ENCODE measurements at regions not wholly inside any gene's neighbourhood (a gene's known extent, or its start where the extent isn't known, plus 50 kb on each side); places are given as distances from the start of the nearest gene placed in this dataset.

DNA sequence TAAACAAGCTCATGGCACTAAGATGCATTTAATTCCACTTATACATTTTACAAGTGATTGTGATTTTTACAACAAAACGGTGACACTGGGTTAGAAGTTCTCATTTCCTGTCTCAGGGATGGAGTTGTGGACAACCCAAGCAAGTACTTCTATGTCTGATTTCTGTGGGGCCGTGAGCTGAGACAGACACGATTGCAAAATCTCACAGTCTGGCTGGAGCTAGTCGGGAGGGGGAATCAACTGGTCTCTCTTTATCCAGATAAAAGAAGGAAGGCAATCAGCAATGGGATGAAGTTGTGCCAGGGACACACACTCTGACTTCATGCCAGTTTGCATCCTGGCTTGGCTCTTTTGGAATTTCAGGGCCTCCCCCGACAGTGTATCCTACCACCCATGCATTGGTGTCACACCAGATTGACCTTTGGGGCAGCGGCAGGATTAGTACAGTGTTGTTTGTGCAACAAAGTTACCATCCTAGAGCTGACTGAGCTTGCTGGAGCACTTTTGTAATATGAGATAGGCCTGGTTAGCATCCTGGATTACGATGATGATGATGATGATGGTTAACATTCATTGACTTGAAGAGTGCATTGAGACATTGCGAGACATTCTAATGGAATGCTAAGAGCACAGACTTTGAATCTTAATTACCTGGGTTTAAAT is 98.8 kb downstream of the CTAGE1 start:
- no peaks in the 10 kb centered on the region for H3K36me3 ChIP-seq
- ATAC-seq (ENCODE audit: low FRiP score in 2 of 2) (peak in 1 of 2 donors; percentile 72), DNase-seq (no peak)
- 76 to 77% methylated on average over 8 of the region's 8 CpGs for WGBS, 2 donors
- peaks cover under 1 to 6% (median 2%) of the 10 kb centered on the region in 4 donors for H3K4me1 ChIP-seq
- H3K9me3 ChIP-seq = no peaks in the 10 kb centered on the region
- no peak overlapping the region for H3K27ac ChIP-seq
- H3K4me3 ChIP-seq = no peak overlapping the region
- no peaks in the 10 kb centered on the region for H3K27me3 ChIP-seq
- TF ChIP-seq POLR2AphosphoS5 (IDR thresholded peaks at IDR 0.05) = no peak
- no peak for TF ChIP-seq POLR2A (IDR thresholded peaks at IDR 0.05)
- TF ChIP-seq, protein P1, sequence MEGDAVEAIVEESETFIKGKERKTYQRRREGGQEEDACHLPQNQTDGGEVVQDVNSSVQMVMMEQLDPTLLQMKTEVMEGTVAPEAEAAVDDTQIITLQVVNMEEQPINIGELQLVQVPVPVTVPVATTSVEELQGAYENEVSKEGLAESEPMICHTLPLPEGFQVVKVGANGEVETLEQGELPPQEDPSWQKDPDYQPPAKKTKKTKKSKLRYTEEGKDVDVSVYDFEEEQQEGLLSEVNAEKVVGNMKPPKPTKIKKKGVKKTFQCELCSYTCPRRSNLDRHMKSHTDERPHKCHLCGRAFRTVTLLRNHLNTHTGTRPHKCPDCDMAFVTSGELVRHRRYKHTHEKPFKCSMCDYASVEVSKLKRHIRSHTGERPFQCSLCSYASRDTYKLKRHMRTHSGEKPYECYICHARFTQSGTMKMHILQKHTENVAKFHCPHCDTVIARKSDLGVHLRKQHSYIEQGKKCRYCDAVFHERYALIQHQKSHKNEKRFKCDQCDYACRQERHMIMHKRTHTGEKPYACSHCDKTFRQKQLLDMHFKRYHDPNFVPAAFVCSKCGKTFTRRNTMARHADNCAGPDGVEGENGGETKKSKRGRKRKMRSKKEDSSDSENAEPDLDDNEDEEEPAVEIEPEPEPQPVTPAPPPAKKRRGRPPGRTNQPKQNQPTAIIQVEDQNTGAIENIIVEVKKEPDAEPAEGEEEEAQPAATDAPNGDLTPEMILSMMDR (IDR thresholded peaks at IDR 0.05) = no peak
- no peak for TF ChIP-seq EP300 (IDR thresholded peaks at IDR 0.05)

DNA sequence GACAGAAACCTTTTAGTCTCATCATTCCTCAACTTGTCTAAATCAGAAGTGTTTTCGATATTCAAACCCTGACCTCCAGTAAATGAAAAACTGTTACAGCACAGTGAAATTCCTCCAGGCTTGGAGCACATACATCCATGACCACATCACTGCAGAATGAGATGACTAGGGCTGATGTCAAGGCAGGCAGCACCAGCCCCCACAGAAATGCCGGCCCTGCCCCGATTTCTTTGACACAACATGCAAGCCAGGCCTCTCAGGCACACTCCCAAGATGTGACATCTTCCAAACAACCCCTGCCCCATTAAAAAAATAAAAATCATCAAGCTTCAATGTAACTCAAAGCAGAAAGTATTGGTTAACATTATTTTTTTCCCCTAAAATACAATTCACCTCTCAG is 103.3 kb downstream of the CTAGE1 start:
- DNase-seq = no peak
- H3K9me3 ChIP-seq = no peaks in the 10 kb centered on the region

DNA sequence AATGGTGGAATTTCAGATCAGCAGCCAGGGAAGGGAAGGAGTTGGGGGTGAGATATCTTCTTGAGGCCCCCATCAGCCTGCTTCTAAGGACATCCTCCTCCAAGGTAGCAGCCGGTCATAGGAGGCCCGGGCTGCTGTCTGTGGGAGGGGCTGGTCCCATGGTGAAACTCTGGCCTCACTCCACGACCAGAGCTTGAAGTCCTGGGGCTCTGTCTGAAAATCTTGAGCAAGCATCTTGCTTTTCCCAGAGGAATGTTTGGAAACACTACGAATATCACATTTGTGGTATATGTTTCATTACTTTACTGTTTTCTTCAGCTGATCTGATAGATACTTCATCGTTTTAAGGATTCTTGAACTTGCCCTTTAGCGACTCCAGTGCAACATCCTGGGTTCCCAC is 103.7 kb downstream of the CTAGE1 start:
- no peak overlapping the region for H3K4me3 ChIP-seq
- TF ChIP-seq POLR2A (IDR thresholded peaks at IDR 0.05) (no peak), EP300 (IDR thresholded peaks at IDR 0.05) (no peak), POLR2AphosphoS5 (IDR thresholded peaks at IDR 0.05) (no peak)
- TF ChIP-seq, protein P1 (IDR thresholded peaks at IDR 0.05) = no peak
- no peaks in the 10 kb centered on the region for H3K27me3 ChIP-seq
- no peak overlapping the region for H3K27ac ChIP-seq
- no peaks in the 10 kb centered on the region for H3K4me1 ChIP-seq
- no peaks in the 10 kb centered on the region for H3K9me3 ChIP-seq
- WGBS, 2 donors = 81 to 88% methylated on average over 5 to 6 of the region's 6 CpGs
- H3K36me3 ChIP-seq = no peaks in the 10 kb centered on the region
- DNase-seq (no peak), ATAC-seq (ENCODE audit: low FRiP score in 2 of 2) (peak in 1 of 2 donors; percentile 69)

More for the DNA sequence above, 103.3 kb downstream of the CTAGE1 start:
- Histone ChIP-seq H3K36me3 (no peaks in the 10 kb centered on the region), H3K27me3 (no peaks in the 10 kb centered on the region), H3K4me1 (no peaks in the 10 kb centered on the region), H3K27ac (no peak overlapping the region), H3K4me3 (no peak overlapping the region)
- peak in 1 of 2 donors; percentile 89 for ATAC-seq (ENCODE audit: low FRiP score in 2 of 2)
- TF ChIP-seq POLR2A (IDR thresholded peaks at IDR 0.05) (no peak), EP300 (IDR thresholded peaks at IDR 0.05) (no peak), POLR2AphosphoS5 (IDR thresholded peaks at IDR 0.05) (no peak)
- TF ChIP-seq, protein P1 (IDR thresholded peaks at IDR 0.05) = no peak
- 82 to 88% methylated on average over 3 of the region's 3 CpGs for WGBS, 2 donors

DNA sequence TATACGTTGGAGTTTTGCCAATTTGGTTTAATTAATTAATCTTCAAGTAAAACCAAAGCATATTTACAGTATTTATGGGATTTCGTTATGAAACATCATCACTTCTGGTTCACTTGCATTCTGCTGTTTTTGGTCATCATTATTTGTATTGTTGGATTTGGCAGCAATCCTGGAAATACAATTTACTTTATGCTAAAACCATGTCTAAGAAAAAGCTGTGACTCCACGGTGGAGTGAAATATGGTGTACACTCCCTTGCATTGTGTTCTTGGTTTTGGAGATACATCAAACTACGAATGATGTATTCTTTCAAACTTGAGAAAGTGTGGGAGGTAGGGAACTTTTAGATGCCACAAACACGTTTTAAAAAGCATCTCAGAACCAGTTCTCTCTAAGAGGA is 106.4 kb downstream of the CTAGE1 start:
- no peak for DNase-seq
- TF ChIP-seq POLR2A (IDR thresholded peaks at IDR 0.05) = no peak
- TF ChIP-seq, protein P1 (IDR thresholded peaks at IDR 0.05) = no peak
- no peaks in the 10 kb centered on the region for H3K9me3 ChIP-seq
- no peak overlapping the region for H3K27ac ChIP-seq
- WGBS, 2 donors = 56 to 58% methylated on average over 5 of the region's 5 CpGs
- no peaks in the 10 kb centered on the region for H3K27me3 ChIP-seq
- H3K4me1 ChIP-seq = no peaks in the 10 kb centered on the region
- no peak for ATAC-seq (ENCODE audit: low FRiP score in 2 of 2)
- no peak overlapping the region for H3K4me3 ChIP-seq
- H3K36me3 ChIP-seq = no peaks in the 10 kb centered on the region

DNA sequence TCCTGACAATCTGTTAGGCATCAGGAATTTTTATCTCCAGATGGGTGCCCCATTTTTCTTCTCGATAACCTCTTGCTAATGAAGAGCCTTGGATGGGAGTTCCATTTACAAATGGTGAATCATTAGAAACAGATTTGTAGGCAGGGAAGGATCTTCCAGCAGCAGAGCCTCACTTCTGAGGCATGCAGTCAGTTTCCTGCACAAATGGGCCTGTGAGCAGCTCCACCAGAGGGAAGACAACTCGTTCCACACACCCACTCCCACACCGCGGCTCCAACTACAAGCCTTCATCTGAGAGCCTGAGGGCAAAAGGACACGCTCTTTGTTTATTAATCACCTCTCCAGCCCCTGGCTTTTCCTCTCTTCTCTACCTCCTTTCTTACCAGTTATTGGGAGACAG is 108.5 kb downstream of the CTAGE1 start:
- DNase-seq (no peak), ATAC-seq (ENCODE audit: low FRiP score in 2 of 2) (peak in 1 of 2 donors; percentile 81)
- Histone ChIP-seq H3K9me3 (no peaks in the 10 kb centered on the region), H3K4me1 (no peaks in the 10 kb centered on the region), H3K27ac (no peak overlapping the region), H3K27me3 (no peaks in the 10 kb centered on the region), H3K4me3 (no peak overlapping the region), H3K36me3 (no peaks in the 10 kb centered on the region)
- TF ChIP-seq, protein P1 (IDR thresholded peaks at IDR 0.05) = no peak
- no peak for TF ChIP-seq POLR2AphosphoS5 (IDR thresholded peaks at IDR 0.05)
- no peak for TF ChIP-seq POLR2A (IDR thresholded peaks at IDR 0.05)
- no peak for TF ChIP-seq EP300 (IDR thresholded peaks at IDR 0.05)
- 80 to 84% methylated on average over 5 of the region's 5 CpGs for WGBS, 2 donors
